Uterus (tissue), 2 donors: ENCODE measurements at regions not wholly inside any gene's neighbourhood (a gene's known extent, or its start where the extent isn't known, plus 50 kb on each side); places are given as distances from the start of the nearest gene placed in this dataset.

ENCODE experiments used
- CTCF ChIP-seq, 4 experiments: fragments of 200-600 bp in 2 of 4; fragments of 450-650 bp in 2 of 4; sonication (generic) in 2 of 4; IDR thresholded peaks; one replicate each; pipeline ENCODE4 v1.5.1; 2016 to 2019; ENCODE audit warnings: antibody characterized with exemption in 4 of 4, mild to moderate bottlenecking in 2 of 4, moderate library complexity in 1 of 4
- POLR2A ChIP-seq, 2 donors: fragments of 450-650 bp; IDR thresholded peaks; one replicate each; pipeline ENCODE4 v1.6.1; 2016; ENCODE audit warnings: antibody characterized with exemption in 2 of 2, mild to moderate bottlenecking in 1 of 2, moderate library complexity in 1 of 2

GRCh38 chr2:82848285-82848684, 1610.8 kb downstream of the SUCLG1 start:
- TF ChIP-seq CTCF (IDR thresholded peaks at IDR 0.05), result no peak
- TF ChIP-seq POLR2A (IDR thresholded peaks at IDR 0.05), result no peak
